Naive thymus-derived CD4-positive, alpha-beta T cell (primary cell): ENCODE measurements at regions not wholly inside any gene's neighbourhood (a gene's known extent, or its start where the extent isn't known, plus 50 kb on each side); places are given as distances from the start of the nearest gene placed in this dataset.

ENCODE experiments used
- ATAC-seq: fragments of 150-1000 bp; cut with Tn5 transposase; 2 replicates; pipeline ENCODE4 v1.10.0; 2021; ENCODE audit warnings: mild to moderate bottlenecking, moderate library complexity
- CTCF ChIA-PET: fragments of 350-600 bp; sonication (Branson Sonifier 250); formaldehyde crosslinking; loops from one replicate; lab custom pipeline; 2021; ENCODE audit warnings: antibody characterized with exemption; lab: Charles Lee
- POLR2A ChIA-PET: fragments of 350-600 bp; sonication (Branson Sonifier 250); formaldehyde crosslinking; loops from one replicate; lab custom pipeline; 2021; ENCODE audit warnings: antibody characterized with exemption, inconsistent platforms; lab: Charles Lee
- DNase-seq, 9 donors: peaks; one replicate each; pipeline versions ENCODE4 v3.0.0 to v3.0.0-alpha.2; 2020 to 2022; ENCODE audit warnings: mixed read lengths in 1 of 9
- H3K27ac ChIP-seq: one replicate; pipeline ENCODE4 v1.7.0; 2013; ENCODE audit warnings: mild to moderate bottlenecking, low read depth, low read length, moderate library complexity
- H3K27me3 ChIP-seq, 2 donors: one replicate each; pipeline ENCODE4 v1.7.0; 2013; ENCODE audit warnings: low read length in 2 of 2, mild to moderate bottlenecking in 2 of 2, moderate library complexity in 2 of 2; ENCODE audit not compliant: control insufficient read depth in 2 of 2, insufficient read depth in 2 of 2
- H3K36me3 ChIP-seq, 3 experiments: 1 replicate in 2 of 3; 2 replicates in 1 of 3; pipeline ENCODE4 v1.7.0; 2013; ENCODE audit warnings: low read length in 3 of 3, mild to moderate bottlenecking in 3 of 3, moderate library complexity in 1 of 3; ENCODE audit not compliant: insufficient read depth in 3 of 3, control insufficient read depth in 2 of 3
- H3K4me1 ChIP-seq, 2 donors: one replicate each; pipeline ENCODE4 v1.7.0; 2013; ENCODE audit warnings: low read length in 2 of 2, mild to moderate bottlenecking in 2 of 2, moderate library complexity in 1 of 2; ENCODE audit not compliant: control insufficient read depth in 2 of 2, insufficient read depth in 2 of 2
- H3K4me3 ChIP-seq: 2 replicates; pipeline ENCODE4 v1.7.0; 2013; ENCODE audit warnings: mild to moderate bottlenecking, low read length
- H3K9me3 ChIP-seq, 3 experiments: 1 replicate in 2 of 3; 2 replicates in 1 of 3; pipeline ENCODE4 v1.7.0; 2013; ENCODE audit warnings: low read length in 3 of 3; ENCODE audit not compliant: control insufficient read depth in 2 of 3
- H3K27ac Mint-ChIP-seq, 9 donors: one replicate each; pipeline ENCODE4 v1.8.0; 2020 to 2022; ENCODE audit warnings: mixed read lengths in 9 of 9, mild to moderate bottlenecking in 8 of 9, moderate library complexity in 5 of 9, inconsistent platforms in 2 of 9
- H3K27me3 Mint-ChIP-seq, 5 donors: one replicate each; pipeline ENCODE4 v1.8.0; 2021 to 2022; ENCODE audit warnings: mixed read lengths in 5 of 5, mild to moderate bottlenecking in 1 of 5
- H3K36me3 Mint-ChIP-seq, 5 donors: one replicate each; pipeline ENCODE4 v1.8.0; 2020 to 2022; ENCODE audit warnings: mixed read lengths in 5 of 5, mild to moderate bottlenecking in 3 of 5, inconsistent platforms in 1 of 5
- H3K4me1 Mint-ChIP-seq, 7 donors: one replicate each; pipeline ENCODE4 v1.8.0; 2020 to 2022; ENCODE audit warnings: mixed read lengths in 7 of 7, mild to moderate bottlenecking in 3 of 7, inconsistent platforms in 1 of 7
- H3K4me3 Mint-ChIP-seq, 10 donors: one replicate each; pipeline ENCODE4 v1.8.0; 2020 to 2022; ENCODE audit warnings: mild to moderate bottlenecking in 10 of 10, mixed read lengths in 10 of 10, moderate library complexity in 6 of 10, inconsistent platforms in 2 of 10
- H3K9me3 Mint-ChIP-seq, 11 donors: one replicate each; pipeline ENCODE4 v1.8.0; 2020 to 2022; ENCODE audit warnings: mixed read lengths in 11 of 11, mild to moderate bottlenecking in 4 of 11, inconsistent platforms in 1 of 11, moderate library complexity in 1 of 11
- intact Hi-C, 2 donors: fragments of 100-400 bp; cut with micrococcal nuclease; formaldehyde crosslinking; loops; one replicate each; pipeline ENCODE4 v1.15.1; 2023

DNA sequence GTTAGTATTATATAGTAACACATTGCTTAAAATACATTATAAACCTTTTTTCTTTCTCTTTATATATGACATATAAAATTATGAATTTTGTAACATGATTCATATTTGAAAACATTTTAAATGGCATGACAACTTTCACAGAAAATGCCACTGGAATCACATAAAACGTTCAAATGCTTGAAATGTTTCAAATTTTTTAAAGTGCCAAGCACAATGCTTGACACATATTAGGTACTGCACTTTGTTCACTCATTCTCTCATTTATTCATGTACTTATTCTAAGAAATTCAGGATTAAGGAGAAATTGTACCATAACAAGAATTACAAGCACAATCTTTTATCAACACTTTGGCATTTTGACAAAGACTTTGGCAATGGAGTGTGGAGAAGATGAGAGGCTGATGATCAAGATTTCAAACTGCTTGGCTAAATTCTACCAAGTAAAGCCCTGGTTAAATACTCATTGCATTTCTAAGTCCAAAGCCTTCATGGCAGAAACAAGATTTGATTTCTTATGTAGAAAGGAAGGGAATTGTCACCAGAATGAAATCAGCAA lies 232.2 kb downstream of the C12orf50 start:
- Mint-ChIP-seq H3K9me3 (peaks cover 0 to 8% (median 0%) of the 10 kb centered on the region in 11 donors), H3K36me3 (no peaks in the 10 kb centered on the region), H3K4me3 (no peak overlapping the region), H3K27ac (no peak overlapping the region), H3K4me1 (no peaks in the 10 kb centered on the region), H3K27me3 (no peaks in the 10 kb centered on the region)
- ATAC-seq (no peak), DNase-seq (no peak)
- POLR2A ChIA-PET, result no interaction called here
- no peaks in the 10 kb centered on the region for H3K36me3 ChIP-seq
- no peak overlapping the region for H3K27ac ChIP-seq
- no peaks in the 10 kb centered on the region for H3K27me3 ChIP-seq
- H3K9me3 ChIP-seq, result no peaks in the 10 kb centered on the region
- no peaks in the 10 kb centered on the region for H3K4me1 ChIP-seq
- intact Hi-C loops, result no loop called here
- no peak overlapping the region for H3K4me3 ChIP-seq
- CTCF ChIA-PET, result no interaction called here

DNA sequence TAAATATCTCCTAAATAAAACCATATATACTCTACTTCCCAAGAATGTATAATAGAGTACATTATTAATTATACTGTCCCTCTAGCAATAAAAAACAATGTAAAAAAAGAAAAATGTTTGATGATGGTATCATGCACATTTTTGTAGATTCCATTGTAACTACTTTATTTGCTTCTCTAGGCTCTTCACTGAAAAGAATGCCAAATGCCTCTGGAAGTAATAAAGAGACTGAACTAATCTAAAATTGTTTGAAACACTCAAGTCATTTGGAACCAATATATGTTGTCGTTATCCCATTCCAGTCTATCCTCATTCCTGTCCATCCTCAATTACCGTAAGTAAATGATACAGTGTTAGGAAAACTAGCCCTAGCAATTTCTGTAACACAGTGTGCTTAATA lies 233.6 kb downstream of the C12orf50 start:
- no peak for ATAC-seq
- CTCF ChIA-PET, result no interaction called here
- Histone ChIP-seq H3K27me3 (no peaks in the 10 kb centered on the region), H3K36me3 (no peaks in the 10 kb centered on the region), H3K27ac (no peak overlapping the region), H3K4me1 (no peaks in the 10 kb centered on the region), H3K9me3 (no peaks in the 10 kb centered on the region), H3K4me3 (no peak overlapping the region)
- Mint-ChIP-seq H3K27me3 (no peaks in the 10 kb centered on the region), H3K9me3 (peaks cover 0 to 8% (median 0%) of the 10 kb centered on the region in 11 donors), H3K4me1 (no peaks in the 10 kb centered on the region), H3K36me3 (no peaks in the 10 kb centered on the region), H3K27ac (no peak overlapping the region), H3K4me3 (no peak overlapping the region)
- POLR2A ChIA-PET, result no interaction called here
- intact Hi-C loops, result no loop called here
- DNase-seq, result no peak

GRCh38 chr12:87794854-87795253 lies 234.3 kb downstream of the C12orf50 start:
- H3K9me3 ChIP-seq, result no peaks in the 10 kb centered on the region
- no peaks in the 10 kb centered on the region for H3K27me3 ChIP-seq
- ChIA-PET POLR2A (no interaction called here), CTCF (no interaction called here)
- Mint-ChIP-seq H3K27ac (no peak overlapping the region), H3K4me3 (no peak overlapping the region), H3K9me3 (peaks cover 0 to 4% (median 0%) of the 10 kb centered on the region in 11 donors), H3K36me3 (no peaks in the 10 kb centered on the region), H3K27me3 (no peaks in the 10 kb centered on the region), H3K4me1 (no peaks in the 10 kb centered on the region)
- intact Hi-C loops, result no loop called here
- ATAC-seq (no peak), DNase-seq (no peak)
- H3K4me3 ChIP-seq, result no peak overlapping the region
- no peaks in the 10 kb centered on the region for H3K4me1 ChIP-seq
- H3K27ac ChIP-seq, result no peak overlapping the region
- no peaks in the 10 kb centered on the region for H3K36me3 ChIP-seq

GRCh38 chr12:87793131-87793530 lies 236.1 kb downstream of the C12orf50 start:
- no peak for ATAC-seq
- no peak overlapping the region for H3K4me3 ChIP-seq
- no peaks in the 10 kb centered on the region for H3K36me3 Mint-ChIP-seq
- no peak for DNase-seq
- ChIA-PET POLR2A (no interaction called here), CTCF (no interaction called here)
- no peaks in the 10 kb centered on the region for H3K4me1 ChIP-seq
- no peak overlapping the region for H3K4me3 Mint-ChIP-seq
- no peak overlapping the region for H3K27ac ChIP-seq
- no peaks in the 10 kb centered on the region for H3K9me3 ChIP-seq
- no peak overlapping the region for H3K27ac Mint-ChIP-seq
- H3K36me3 ChIP-seq, result no peaks in the 10 kb centered on the region
- peaks cover 0 to 5% (median 0%) of the 10 kb centered on the region in 5 donors for H3K27me3 Mint-ChIP-seq
- no peaks in the 10 kb centered on the region for H3K27me3 ChIP-seq
- no peaks in the 10 kb centered on the region for H3K4me1 Mint-ChIP-seq
- H3K9me3 Mint-ChIP-seq, result no peaks in the 10 kb centered on the region
- intact Hi-C loops, result no loop called here

DNA sequence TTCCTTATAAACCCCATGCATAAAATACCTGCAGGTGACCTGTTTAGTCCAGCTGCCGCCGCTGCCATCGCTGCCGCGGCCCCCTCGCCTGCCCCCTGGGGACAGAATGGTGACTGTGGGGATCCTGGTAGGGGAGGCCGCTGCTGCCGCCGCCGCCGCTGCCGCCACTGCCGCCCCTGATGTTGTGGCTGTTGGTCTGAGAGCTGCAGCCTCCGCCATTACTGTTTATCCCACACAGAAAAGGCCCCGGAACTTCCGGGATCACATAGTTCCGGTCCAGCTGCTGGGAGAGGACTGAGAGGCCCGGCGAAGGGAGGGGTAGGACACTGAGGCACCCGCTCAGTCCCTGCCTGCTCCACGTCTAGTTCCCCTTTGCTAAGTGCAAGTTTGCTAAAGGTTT lies 244.9 kb downstream of the C12orf50 start:
- ChIA-PET POLR2A (no interaction called here), CTCF (no interaction called here)
- Mint-ChIP-seq H3K4me3 (no peak overlapping the region), H3K9me3 (peaks cover 0 to 8% (median 0%) of the 10 kb centered on the region in 11 donors), H3K27ac (no peak overlapping the region), H3K4me1 (no peaks in the 10 kb centered on the region), H3K36me3 (no peaks in the 10 kb centered on the region), H3K27me3 (peaks cover 0 to 5% (median 0%) of the 10 kb centered on the region in 5 donors)
- Histone ChIP-seq H3K27me3 (no peaks in the 10 kb centered on the region), H3K27ac (no peak overlapping the region), H3K9me3 (no peaks in the 10 kb centered on the region), H3K4me1 (no peaks in the 10 kb centered on the region), H3K4me3 (no peak overlapping the region), H3K36me3 (no peaks in the 10 kb centered on the region)
- intact Hi-C loops, result no loop called here
- no peak for ATAC-seq
- DNase-seq, result no peak

- peaks cover 0 to under 1% (median 0%) of the 10 kb centered on the region in 5 donors for H3K27me3 Mint-ChIP-seq
Measured at GRCh38 chr12:87783467-87783866, 245.7 kb downstream of the C12orf50 start.

DNA sequence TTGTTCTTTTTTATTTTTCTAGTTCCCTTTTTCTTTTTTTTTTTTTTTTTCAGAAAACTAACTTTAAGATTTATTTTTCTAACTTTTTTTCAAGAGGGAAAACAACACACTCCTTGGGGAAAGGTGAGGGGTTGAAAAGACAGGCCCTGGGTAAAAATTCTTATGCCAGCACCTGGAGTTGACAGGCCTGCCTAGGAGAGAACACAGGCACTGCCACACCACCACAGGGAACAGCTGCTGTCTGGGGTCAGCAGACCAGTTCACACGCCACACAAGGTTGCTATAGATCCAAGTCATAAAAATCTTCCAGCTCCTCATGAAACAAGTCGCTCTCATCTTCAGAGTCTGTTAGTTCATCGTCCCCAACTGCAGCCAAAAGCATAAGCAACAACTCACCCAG lies 246.4 kb downstream of the C12orf50 start:
- Mint-ChIP-seq H3K27ac (no peak overlapping the region), H3K4me3 (no peak overlapping the region), H3K27me3 (no peaks in the 10 kb centered on the region), H3K36me3 (no peaks in the 10 kb centered on the region), H3K4me1 (no peaks in the 10 kb centered on the region), H3K9me3 (peaks cover 0 to 8% (median 0%) of the 10 kb centered on the region in 11 donors)
- Histone ChIP-seq H3K9me3 (no peaks in the 10 kb centered on the region), H3K4me3 (no peak overlapping the region), H3K4me1 (no peaks in the 10 kb centered on the region), H3K36me3 (no peaks in the 10 kb centered on the region), H3K27ac (no peak overlapping the region), H3K27me3 (no peaks in the 10 kb centered on the region)
- DNase-seq, result no peak
- intact Hi-C loops, result no loop called here
- ATAC-seq, result no peak
- POLR2A ChIA-PET, result no interaction called here
- CTCF ChIA-PET, result no interaction called here

More at GRCh38 chr12:87783467-87783866, 245.7 kb downstream of the C12orf50 start:
- Histone ChIP-seq H3K27me3 (no peaks in the 10 kb centered on the region), H3K36me3 (no peaks in the 10 kb centered on the region), H3K4me1 (no peaks in the 10 kb centered on the region), H3K27ac (no peak overlapping the region), H3K9me3 (no peaks in the 10 kb centered on the region), H3K4me3 (no peak overlapping the region)
- intact Hi-C loops, result no loop called here
- Mint-ChIP-seq H3K9me3 (peaks cover 0 to 8% (median 0%) of the 10 kb centered on the region in 11 donors), H3K4me1 (no peaks in the 10 kb centered on the region), H3K4me3 (no peak overlapping the region), H3K36me3 (no peaks in the 10 kb centered on the region), H3K27ac (no peak overlapping the region)
- ATAC-seq (no peak), DNase-seq (no peak)
- ChIA-PET CTCF (no interaction called here), POLR2A (no interaction called here)
